HepG2 (cell line): ENCODE measurements at regions not wholly inside any gene's neighbourhood (a gene's known extent, or its start where the extent isn't known, plus 50 kb on each side); places are given as distances from the start of the nearest gene placed in this dataset.

Experiments used
- CTCF ChIP-seq: sonication (generic); formaldehyde crosslinking; IDR thresholded peaks from 2 replicates; pipeline ENCODE4 v1.5.0; 2020; ENCODE audit warnings: mild to moderate bottlenecking, missing genetic modification reagents, moderate library complexity
- EED ChIP-seq: sonication (generic); formaldehyde crosslinking; IDR thresholded peaks from 2 replicates; pipeline ENCODE4 v1.5.0; 2020; ENCODE audit warnings: mild to moderate bottlenecking, missing genetic modification reagents
- HDAC6 ChIP-seq: fragments of 200-600 bp; sonication (generic); IDR thresholded peaks from 2 replicates; pipeline ENCODE4 v1.7.0; 2017; ENCODE audit warnings: mild to moderate bottlenecking, antibody characterized with exemption, low read length, low read depth
- MXI1 ChIP-seq: IDR thresholded peaks from 3 replicates; pipeline ENCODE4 v1.6.1; 2012; ENCODE audit warnings: low read depth, low read length, inconsistent platforms, borderline replicate concordance
- NR2C2 ChIP-seq: sonication (generic); formaldehyde crosslinking; IDR thresholded peaks from 2 replicates; pipeline ENCODE4 v1.4.0; 2020; ENCODE audit warnings: missing genetic modification reagents, mild to moderate bottlenecking, moderate library complexity, borderline replicate concordance
- SALL1 ChIP-seq: sonication (generic); formaldehyde crosslinking; IDR thresholded peaks from 2 replicates; pipeline ENCODE4 v1.8.0; 2022; ENCODE audit warnings: mild to moderate bottlenecking, missing genetic modification reagents
- ZBTB7A ChIP-seq: sonication (generic); formaldehyde crosslinking; IDR thresholded peaks from 2 replicates; pipeline ENCODE4 v1.8.0; 2022; ENCODE audit warnings: mild to moderate bottlenecking, missing genetic modification reagents
- ZNF121 ChIP-seq: sonication (generic); formaldehyde crosslinking; IDR thresholded peaks from 2 replicates; pipeline ENCODE4 v1.5.0; 2020; ENCODE audit warnings: mild to moderate bottlenecking, missing genetic modification reagents
- ZNF329 ChIP-seq: sonication (generic); formaldehyde crosslinking; IDR thresholded peaks from 2 replicates; pipeline ENCODE4 v1.9.0; 2021; ENCODE audit warnings: low read depth, mild to moderate bottlenecking, missing genetic modification reagents
- ZNF510 ChIP-seq: sonication (generic); formaldehyde crosslinking; IDR thresholded peaks from 2 replicates; pipeline ENCODE4 v1.4.0; 2020; ENCODE audit warnings: low read depth, mild to moderate bottlenecking, missing genetic modification reagents
- ZNF639 ChIP-seq: conservative IDR thresholded peaks from 2 replicates; pipeline ENCODE4 v1.6.1; 2018; ENCODE audit warnings: missing genetic modification reagents
- ZNF839 ChIP-seq: sonication (generic); formaldehyde crosslinking; IDR thresholded peaks from 2 replicates; pipeline ENCODE4 v1.4.0; 2020; ENCODE audit warnings: missing genetic modification reagents, mild to moderate bottlenecking, borderline replicate concordance

- no peak for TF ChIP-seq ZNF510 (CRISPR knock-in tag)
- TF ChIP-seq ZNF329 (CRISPR knock-in tag), result no peak
- no peak for TF ChIP-seq EED (CRISPR knock-in tag)
- TF ChIP-seq ZNF121 (CRISPR knock-in tag), result no peak
- TF ChIP-seq ZBTB7A (CRISPR knock-in tag), result no peak
- no peak for TF ChIP-seq NR2C2
- no peak for TF ChIP-seq HDAC6
- no peak for TF ChIP-seq SALL1
- TF ChIP-seq ZNF639 (CRISPR knock-in tag), result no peak
- TF ChIP-seq ZNF839 (CRISPR knock-in tag), result no peak
- no peak for TF ChIP-seq MXI1
- no peak for TF ChIP-seq CTCF (CRISPR knock-in tag)
Observed at GRCh38 chr1:219446288-219446687, 166.6 kb downstream of the ZC3H11B start.
